ENCODE measurements at regions not wholly inside any gene's neighbourhood (a gene's known extent, or its start where the extent isn't known, plus 50 kb on each side); places are given as distances from the start of the nearest gene placed in this dataset.

DNA sequence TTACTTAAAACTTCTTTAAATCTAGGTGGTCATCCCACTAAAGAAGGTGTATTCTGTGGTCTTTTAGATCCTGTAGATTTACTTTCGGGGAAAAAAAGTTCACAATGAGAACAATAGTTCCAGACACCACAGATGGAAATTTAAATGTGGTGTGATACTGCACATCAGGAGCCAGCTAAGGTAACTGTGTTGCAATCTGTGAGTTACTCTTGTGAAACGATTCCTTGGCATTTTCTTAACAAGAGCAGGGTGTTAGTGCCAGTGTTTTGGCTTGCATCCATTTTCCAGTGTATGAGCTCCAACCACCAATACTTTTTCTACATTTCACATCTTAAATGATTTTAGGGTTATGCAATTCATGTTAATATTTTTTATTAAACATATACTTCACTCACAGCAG, 674.5 kb downstream of the CETN3 start:
- DNase-seq (ENCODE audit: low read depth) = no peak

GRCh38 chr5:89733772-89734171, 675.8 kb downstream of the CETN3 start:
- DNase-seq (ENCODE audit: low read depth) = no peak

GRCh38 chr5:89729623-89730301, 679.8 kb downstream of the CETN3 start:
- DNase-seq (ENCODE audit: low read depth) = peak; percentile 24

GRCh38 chr5:89728750-89729149, 680.8 kb downstream of the CETN3 start:
- no peak for DNase-seq (ENCODE audit: low read depth)

DNA sequence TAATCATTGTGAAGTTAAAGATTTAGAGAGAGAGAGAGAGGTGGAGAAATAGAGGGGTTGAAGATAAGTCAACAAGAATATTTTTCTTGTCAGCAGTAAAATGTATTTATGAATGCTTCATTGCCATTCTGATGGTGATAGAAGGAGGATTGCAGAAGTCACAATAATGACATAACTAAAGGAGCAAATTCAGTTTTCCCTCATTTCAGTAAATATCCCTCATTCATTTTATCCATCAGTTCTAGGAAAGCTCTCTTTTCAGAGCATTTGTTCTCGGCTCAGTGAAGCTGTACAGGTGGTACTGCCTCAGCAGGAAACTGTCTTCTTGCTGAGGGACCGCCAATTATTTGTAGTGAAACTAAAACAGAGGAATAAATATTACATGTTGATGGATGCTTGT, 681.4 kb downstream of the CETN3 start:
- no peak for DNase-seq (ENCODE audit: low read depth)

DNA sequence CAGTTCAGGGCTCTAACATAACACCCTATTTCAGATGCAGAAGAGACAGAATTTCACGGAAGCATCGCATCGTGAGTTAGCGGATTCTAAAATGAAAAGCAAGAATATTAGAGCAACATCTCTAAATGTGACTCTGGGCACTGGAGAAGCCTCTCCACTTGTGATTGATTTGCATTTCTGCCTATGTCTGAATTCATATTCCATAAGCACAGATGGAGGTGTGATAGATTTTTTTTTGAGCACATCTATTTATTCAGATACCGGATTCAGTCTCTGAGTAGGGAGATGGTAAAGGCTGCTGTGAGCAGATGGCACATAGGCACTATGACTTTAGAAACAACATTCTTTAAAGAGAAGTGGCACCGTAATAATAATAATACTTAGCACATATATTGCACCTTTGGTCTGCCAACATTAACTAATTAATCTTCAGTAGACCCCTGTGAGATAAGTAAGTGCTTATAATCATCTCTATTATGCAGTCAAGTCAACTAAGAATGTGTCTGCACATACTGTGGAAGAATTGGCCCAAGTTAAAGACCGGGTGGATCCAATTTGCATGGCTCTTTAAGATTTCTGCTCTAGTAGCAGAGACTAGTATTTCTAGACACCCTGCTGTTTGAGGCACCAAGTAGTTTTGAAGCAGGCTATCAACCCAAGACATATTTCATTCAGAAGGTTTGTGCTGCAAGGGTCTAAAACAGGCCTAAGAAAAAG, 685.0 kb downstream of the CETN3 start:
- no peak for DNase-seq (ENCODE audit: low read depth)

DNA sequence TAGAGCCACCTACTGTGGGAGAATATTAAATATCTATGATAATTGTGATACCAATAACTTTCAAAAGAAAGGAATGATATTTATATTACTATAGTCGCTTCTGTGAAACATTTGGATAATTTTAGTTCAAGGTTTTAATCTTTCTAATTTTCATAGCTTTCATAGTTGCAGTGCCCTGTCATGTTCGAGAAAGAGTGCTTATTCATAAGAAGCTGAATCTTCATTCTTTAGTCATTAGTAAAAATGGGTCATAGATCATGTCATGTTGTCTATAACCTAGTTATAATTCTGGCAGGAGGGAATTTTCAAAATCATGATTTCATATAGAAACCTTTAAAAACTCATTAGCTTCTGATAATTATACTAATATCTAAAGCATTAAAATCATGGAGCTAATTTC, 685.6 kb downstream of the CETN3 start:
- DNase-seq (ENCODE audit: low read depth) = no peak

DNA sequence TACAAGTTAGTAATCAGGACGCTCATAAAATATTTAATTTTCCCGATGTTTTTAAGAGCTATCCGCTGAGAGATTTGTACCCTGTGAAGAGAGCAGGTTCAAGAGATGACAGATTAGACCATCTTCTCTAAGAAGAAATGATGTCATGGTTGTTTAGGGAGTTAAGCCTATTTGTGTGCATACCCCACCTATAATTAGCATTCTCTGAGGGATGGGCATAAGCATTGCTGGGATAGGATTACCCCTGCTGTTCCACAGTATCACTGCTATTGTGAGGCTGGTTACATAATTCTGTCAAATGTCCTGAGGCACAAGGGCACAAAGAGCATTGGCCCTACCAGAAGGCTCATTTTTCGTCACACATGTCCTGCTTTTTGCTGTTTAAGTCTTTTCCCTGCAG, 687.0 kb downstream of the CETN3 start:
- DNase-seq (ENCODE audit: low read depth) = no peak

DNA sequence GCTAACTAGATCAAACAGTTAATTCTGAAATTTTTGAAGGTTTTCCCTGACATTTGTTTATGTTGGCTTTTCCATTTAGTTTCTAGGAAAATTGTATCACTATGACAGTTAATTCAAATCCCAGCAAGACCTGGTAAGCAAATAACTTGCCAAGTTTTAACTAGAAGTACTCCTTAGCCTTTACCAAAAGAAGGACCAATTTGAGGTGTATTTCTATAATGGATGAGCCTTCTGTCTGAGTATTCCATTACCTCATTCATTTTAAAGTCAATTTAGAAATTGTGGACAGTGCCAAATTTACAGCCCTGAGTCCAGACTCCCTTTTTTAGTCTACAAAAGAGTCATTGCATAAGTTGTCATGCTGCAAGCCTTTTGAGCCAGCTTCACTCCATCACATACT, 687.6 kb downstream of the CETN3 start:
- no peak for DNase-seq (ENCODE audit: low read depth)

DNA sequence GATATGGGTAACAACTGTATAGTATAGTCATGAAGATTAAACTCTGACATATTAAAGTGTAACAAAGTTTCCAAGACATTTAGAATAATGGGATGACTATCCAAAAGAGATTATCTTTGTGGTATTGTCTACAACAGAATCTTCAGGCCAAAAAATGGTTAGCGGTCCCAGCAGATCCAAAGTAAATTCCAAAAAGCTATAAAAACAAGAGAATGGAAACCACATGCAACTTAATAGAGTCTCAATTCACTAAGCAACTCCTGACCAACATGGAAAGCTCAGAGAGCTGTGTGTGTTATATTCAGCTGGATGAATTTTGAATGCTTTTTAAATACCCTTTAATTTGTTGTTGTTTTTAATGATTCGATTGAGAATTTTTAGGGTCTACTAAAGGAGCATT, 688.2 kb downstream of the CETN3 start:
- no peak for DNase-seq (ENCODE audit: low read depth)

GRCh38 chr5:89712134-89712700, 697.3 kb downstream of the CETN3 start:
- DNase-seq (ENCODE audit: low read depth) = no peak

DNA sequence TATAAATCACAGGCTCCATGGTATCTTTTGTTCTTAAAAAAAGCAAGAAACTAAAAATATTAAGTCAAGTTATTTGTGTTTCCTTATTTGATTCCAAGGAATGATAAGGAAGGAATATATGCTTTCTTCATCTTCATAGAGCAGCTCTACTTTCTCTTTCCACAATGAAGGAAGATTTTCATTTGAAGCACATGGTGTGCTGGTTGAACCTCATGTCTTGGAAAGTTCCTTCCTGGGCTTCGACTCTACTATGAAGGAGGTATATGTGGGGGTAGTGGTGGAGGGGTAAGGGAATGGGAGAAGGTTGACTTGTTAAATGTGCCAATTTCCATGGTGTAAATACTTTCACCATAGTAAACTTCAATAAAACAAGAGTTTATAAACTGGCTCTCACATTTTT, 698.0 kb downstream of the CETN3 start:
- no peak for DNase-seq (ENCODE audit: low read depth)

DNA sequence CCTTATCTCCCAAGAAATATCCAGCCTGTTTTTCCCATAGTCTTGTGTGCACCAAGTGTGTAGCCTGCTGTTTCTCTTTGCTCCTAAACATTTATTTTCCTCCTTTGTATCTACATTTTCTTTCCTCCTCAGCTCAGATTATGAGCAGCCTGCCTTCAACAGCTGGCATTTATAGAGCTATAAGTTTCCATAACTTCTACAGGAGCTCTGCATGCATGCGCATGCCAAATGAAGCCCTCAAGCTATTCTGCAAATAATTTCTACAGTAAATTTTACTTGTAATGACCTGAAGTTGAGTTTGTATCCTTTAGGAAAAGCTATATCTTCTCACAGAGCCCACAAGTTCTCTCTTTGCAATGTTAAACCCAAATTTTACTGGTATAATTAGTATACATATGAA, 699.5 kb downstream of the CETN3 start:
- no peak for DNase-seq (ENCODE audit: low read depth)

DNA sequence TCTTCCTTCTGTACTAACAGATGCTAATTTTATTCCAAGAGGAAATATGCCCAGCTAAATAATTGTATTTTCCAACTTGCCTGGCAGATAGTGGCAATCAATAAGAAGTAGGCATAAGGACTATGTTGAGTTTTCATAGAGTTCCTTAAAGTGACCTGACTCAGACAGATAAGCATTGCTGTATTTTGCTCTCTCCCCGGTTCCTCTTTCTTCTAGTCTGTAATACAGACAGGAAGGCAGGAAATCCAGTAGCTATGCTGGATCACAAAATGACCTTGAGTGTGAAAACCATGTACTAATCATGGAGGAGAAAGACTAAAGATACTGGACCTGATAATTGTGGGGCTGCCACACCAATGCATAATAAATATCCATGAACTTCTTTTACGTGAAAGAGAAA, 701.7 kb downstream of the CETN3 start:
- DNase-seq (ENCODE audit: low read depth) = no peak

- no peak for DNase-seq (ENCODE audit: low read depth)
Measured at GRCh38 chr5:89706731-89707130, 702.8 kb downstream of the CETN3 start.

GRCh38 chr5:89703817-89704216, 705.7 kb downstream of the CETN3 start:
- DNase-seq (ENCODE audit: low read depth) = no peak

DNA sequence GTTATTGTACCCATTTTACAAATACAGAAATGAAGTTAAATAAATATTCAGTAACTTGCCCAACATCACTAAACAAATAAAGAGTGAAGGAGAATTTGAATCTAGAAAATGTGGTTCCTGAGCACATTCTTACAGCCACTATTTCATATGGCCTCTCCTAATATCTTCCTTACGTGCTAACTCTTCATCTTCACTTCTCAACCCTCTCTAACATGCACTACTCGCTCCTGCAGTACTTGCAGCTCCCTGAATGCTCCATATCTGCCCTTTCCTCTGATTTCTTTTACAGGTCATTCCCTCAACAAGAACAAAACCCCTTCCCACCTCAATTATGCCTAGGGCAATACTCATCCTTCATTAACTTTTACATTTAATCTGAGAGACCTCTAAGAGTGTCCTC, 711.5 kb downstream of the CETN3 start:
- no peak for DNase-seq (ENCODE audit: low read depth)

DNA sequence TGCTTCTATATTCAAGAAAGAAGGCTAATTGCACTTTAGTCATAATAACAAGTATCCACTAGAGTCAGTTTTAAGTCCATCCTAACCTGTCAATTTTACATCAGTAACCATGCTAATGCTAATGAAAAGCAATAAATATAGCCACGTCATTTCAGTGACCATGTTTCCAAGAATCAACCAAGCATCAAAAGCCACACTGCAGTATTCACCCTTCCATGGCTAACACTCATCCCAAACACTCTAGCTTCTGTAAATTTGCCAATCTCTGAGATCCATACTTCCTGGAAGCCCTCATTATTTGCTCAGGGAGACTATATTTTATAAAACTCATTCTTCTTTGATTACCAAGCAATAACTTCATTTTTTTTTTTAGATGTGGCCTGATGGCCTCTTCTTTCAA, 712.0 kb downstream of the CETN3 start:
- DNase-seq (ENCODE audit: low read depth) = no peak

DNA sequence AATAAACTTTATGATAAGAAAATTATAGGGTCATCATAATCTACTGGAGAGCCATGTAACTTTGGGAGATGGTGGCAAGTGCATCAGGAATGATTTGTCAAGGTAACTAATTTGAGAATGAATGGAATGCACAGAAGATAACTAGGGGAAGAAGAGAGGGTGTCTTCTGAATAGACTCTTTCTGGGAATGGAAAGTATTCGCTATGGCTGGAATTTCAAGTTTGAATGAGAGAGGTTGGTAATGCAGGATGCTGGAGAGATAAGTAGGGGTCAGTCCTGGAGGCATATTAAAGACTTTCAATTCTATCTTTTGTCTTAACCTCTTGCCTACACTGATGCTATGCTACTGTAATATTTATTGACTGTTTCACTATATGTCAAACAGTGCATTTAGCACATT, 714.2 kb downstream of the CETN3 start:
- DNase-seq (ENCODE audit: low read depth) = no peak

- DNase-seq (ENCODE audit: low read depth) = no peak
Measured at GRCh38 chr5:89694026-89694550, 715.5 kb downstream of the CETN3 start.

GRCh38 chr5:89690331-89690730, 719.2 kb downstream of the CETN3 start:
- DNase-seq (ENCODE audit: low read depth) = no peak

- no peak for DNase-seq (ENCODE audit: low read depth)
Measured at GRCh38 chr5:89686081-89686765, 723.3 kb downstream of the CETN3 start.

Measured in HT1080 (cell line).